DOHH2 (cell line): ENCODE measurements at regions not wholly inside any gene's neighbourhood (a gene's known extent, or its start where the extent isn't known, plus 50 kb on each side); places are given as distances from the start of the nearest gene placed in this dataset.

Source experiments
- H3F3A ChIP-seq: fragments of 200-600 bp; sonication (generic), shearing (Covaris generic); 2 replicates; pipeline ENCODE4 v1.6.0; 2016; ENCODE audit warnings: antibody characterized with exemption, mild to moderate bottlenecking; ENCODE audit not compliant: control insufficient read depth, insufficient read depth
- H3K27ac ChIP-seq: fragments of 200-600 bp; sonication (generic); 2 replicates; pipeline ENCODE4 v1.5.1; 2014; ENCODE audit warnings: low read depth, mild to moderate bottlenecking, low read length, moderate library complexity
- H3K27me3 ChIP-seq: fragments of 200-600 bp; sonication (generic); 2 replicates; pipeline ENCODE4 v1.6.1; 2014; ENCODE audit warnings: mild to moderate bottlenecking, low read length, mixed read lengths; ENCODE audit not compliant: control insufficient read depth
- H3K36me3 ChIP-seq: fragments of 200-600 bp; sonication (generic); 2 replicates; pipeline ENCODE4 v1.6.1; 2014; ENCODE audit warnings: mild to moderate bottlenecking, low read length, moderate library complexity, mixed read lengths; ENCODE audit not compliant: control insufficient read depth
- H3K4me1 ChIP-seq: fragments of 200-600 bp; sonication (generic); 2 replicates; pipeline ENCODE4 v1.6.1; 2014; ENCODE audit warnings: mild to moderate bottlenecking, low read length, mixed read lengths; ENCODE audit not compliant: control insufficient read depth
- H3K4me2 ChIP-seq: fragments of 200-600 bp; sonication (generic); 2 replicates; pipeline ENCODE4 v1.6.0; 2014; ENCODE audit warnings: mild to moderate bottlenecking, low read length, moderate library complexity
- H3K4me3 ChIP-seq: fragments of 200-600 bp; sonication (generic); 2 replicates; pipeline ENCODE4 v1.5.1; 2014; ENCODE audit warnings: mild to moderate bottlenecking, low read length, mixed read lengths
- H3K79me2 ChIP-seq: fragments of 200-600 bp; sonication (generic); 2 replicates; pipeline ENCODE4 v1.6.1; 2014; ENCODE audit warnings: mild to moderate bottlenecking, low read length, mixed read lengths; ENCODE audit not compliant: control insufficient read depth
- H3K9me2 ChIP-seq: fragments of 200-600 bp; sonication (generic); replicated peaks from 2 replicates; pipeline ENCODE4 v1.6.1; 2014; ENCODE audit warnings: mild to moderate bottlenecking, low read length, mixed read lengths; ENCODE audit not compliant: control insufficient read depth
- H3K9me3 ChIP-seq: fragments of 200-600 bp; sonication (generic); 2 replicates; pipeline ENCODE4 v1.6.1; 2014; ENCODE audit warnings: antibody characterized with exemption, low read length, mixed read lengths; ENCODE audit not compliant: control insufficient read depth, insufficient read depth
- H4K20me1 ChIP-seq: fragments of 200-600 bp; sonication (generic); 2 replicates; pipeline ENCODE4 v1.6.0; 2014; ENCODE audit warnings: low read depth, mild to moderate bottlenecking, antibody characterized with exemption, low read length, moderate library complexity; ENCODE audit not compliant: control insufficient read depth, insufficient read depth
- EZH2phosphoT487 ChIP-seq: fragments of 200-600 bp; sonication (generic); IDR thresholded peaks from 2 replicates; pipeline ENCODE4 v1.6.1; 2017; ENCODE audit warnings: borderline replicate concordance, mild to moderate bottlenecking, antibody characterized with exemption, low read length, moderate library complexity, mixed read lengths
- TF ChIP-seq, protein P1 (sequence below): fragments of 200-600 bp; sonication (generic); IDR thresholded peaks from one replicate; pipeline ENCODE4 v1.5.1; 2014; ENCODE audit warnings: antibody characterized with exemption, mild to moderate bottlenecking, low read depth, low read length; ENCODE audit not compliant: poor library complexity, severe bottlenecking

DNA sequence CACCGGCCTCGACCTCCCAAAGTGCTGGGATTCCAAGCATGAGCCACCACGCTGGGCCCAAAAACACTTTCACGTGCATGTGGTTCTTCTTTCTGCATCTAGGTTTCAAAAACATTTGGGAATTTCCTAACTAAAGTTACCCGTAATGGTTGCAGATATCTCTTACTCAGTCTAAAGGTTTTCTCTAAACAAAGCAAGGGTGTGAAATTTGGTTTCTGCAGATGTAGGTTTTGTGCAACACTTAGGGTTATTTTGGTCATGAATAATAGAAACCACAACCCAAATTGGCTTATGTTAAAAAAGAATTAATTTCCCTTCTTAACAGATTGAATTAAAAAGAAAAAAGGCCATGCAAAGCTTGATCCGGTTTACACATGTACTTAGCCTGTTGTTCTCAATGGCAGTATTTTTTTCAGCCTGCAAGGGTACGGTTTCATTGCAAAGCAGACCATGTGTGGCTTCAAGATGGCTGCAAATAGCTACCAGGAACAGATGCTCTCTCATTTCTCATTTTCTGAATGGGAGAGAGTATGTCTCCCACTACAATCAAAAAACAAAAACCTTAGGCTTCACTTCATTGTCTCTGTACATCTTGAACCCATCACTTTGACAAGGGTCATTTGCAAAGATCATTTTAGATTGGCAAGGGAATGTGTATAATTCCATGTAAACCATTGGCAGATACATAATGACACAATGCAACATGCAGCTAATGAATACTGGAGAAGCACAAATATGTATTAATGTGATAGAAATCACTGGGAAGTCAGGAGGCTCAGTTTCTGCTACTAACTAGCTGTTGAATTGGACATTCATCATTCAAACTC lies 491.2 kb upstream of the FLRT2 start:
- Histone ChIP-seq H3F3A (no peaks in the 10 kb centered on the region), H3K4me1 (no peaks in the 10 kb centered on the region)

DNA sequence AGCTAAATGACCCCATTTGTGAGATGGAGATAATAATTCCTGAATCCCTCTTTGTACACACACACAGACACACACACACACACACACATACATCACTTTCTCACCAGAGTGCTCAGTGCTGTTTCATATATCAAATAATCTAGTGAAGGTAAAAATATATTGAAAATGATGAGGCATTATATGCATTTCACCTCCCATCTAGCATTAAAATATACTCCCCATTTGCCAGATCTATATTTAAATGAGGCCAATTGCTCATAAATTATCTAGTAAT lies 490.7 kb upstream of the FLRT2 start:
- H3F3A ChIP-seq: no peaks in the 10 kb centered on the region
- H3K9me2 ChIP-seq: no peaks in the 10 kb centered on the region
- H3K4me2 ChIP-seq: no peak overlapping the region
- no peak overlapping the region for H3K4me3 ChIP-seq
- H3K27me3 ChIP-seq: no peaks in the 10 kb centered on the region
- no peaks in the 10 kb centered on the region for H3K4me1 ChIP-seq
- H3K27ac ChIP-seq: no peak overlapping the region
- H3K79me2 ChIP-seq: no peaks in the 10 kb centered on the region
- no peaks in the 10 kb centered on the region for H3K9me3 ChIP-seq
- H4K20me1 ChIP-seq: no peaks in the 10 kb centered on the region
- H3K36me3 ChIP-seq: no peaks in the 10 kb centered on the region
- TF ChIP-seq EZH2phosphoT487: no peak
- TF ChIP-seq, protein P1, sequence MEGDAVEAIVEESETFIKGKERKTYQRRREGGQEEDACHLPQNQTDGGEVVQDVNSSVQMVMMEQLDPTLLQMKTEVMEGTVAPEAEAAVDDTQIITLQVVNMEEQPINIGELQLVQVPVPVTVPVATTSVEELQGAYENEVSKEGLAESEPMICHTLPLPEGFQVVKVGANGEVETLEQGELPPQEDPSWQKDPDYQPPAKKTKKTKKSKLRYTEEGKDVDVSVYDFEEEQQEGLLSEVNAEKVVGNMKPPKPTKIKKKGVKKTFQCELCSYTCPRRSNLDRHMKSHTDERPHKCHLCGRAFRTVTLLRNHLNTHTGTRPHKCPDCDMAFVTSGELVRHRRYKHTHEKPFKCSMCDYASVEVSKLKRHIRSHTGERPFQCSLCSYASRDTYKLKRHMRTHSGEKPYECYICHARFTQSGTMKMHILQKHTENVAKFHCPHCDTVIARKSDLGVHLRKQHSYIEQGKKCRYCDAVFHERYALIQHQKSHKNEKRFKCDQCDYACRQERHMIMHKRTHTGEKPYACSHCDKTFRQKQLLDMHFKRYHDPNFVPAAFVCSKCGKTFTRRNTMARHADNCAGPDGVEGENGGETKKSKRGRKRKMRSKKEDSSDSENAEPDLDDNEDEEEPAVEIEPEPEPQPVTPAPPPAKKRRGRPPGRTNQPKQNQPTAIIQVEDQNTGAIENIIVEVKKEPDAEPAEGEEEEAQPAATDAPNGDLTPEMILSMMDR: no peak

More for the DNA sequence above, 491.2 kb upstream of the FLRT2 start:
- H3K27ac ChIP-seq: no peak overlapping the region
- no peaks in the 10 kb centered on the region for H3K9me3 ChIP-seq
- H3K4me3 ChIP-seq: no peak overlapping the region
- no peaks in the 10 kb centered on the region for H4K20me1 ChIP-seq
- no peaks in the 10 kb centered on the region for H3K27me3 ChIP-seq
- no peaks in the 10 kb centered on the region for H3K79me2 ChIP-seq
- H3K4me2 ChIP-seq: no peak overlapping the region
- H3K9me2 ChIP-seq: no peaks in the 10 kb centered on the region
- no peaks in the 10 kb centered on the region for H3K36me3 ChIP-seq
- TF ChIP-seq EZH2phosphoT487: no peak
- TF ChIP-seq, protein P1: no peak

DNA sequence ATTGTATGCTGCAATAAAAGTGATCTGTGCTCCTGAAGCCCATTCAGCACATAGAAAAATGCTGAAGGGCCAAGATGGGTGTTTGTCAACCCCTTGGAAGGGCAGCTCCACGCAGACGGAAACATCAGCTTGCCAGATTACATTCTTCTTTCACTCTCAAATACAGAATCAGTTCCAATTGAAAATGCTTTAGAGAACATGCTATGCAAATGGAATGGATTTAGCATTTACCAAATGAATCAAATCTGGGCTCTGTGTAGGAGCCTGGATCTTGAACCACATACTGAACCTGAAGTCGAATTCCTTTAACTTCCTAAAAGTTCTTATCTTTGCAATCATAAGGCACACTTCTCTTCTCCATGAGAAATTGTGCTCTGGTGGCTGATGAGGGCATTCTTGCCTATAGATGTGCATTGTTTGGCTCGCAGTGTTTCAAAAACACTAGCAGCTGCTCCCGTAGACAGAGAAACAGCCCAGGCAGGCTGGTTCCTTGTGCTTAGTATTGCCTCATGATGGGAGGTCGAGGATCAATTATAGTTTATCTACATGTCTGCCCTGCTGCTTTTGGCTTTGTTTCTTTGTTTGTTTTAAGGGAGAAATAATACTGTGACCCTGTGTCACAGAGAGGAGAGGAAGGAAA lies 489.8 kb upstream of the FLRT2 start:
- H3K9me3 ChIP-seq: no peaks in the 10 kb centered on the region
- H3K79me2 ChIP-seq: no peaks in the 10 kb centered on the region
- TF ChIP-seq EZH2phosphoT487: no peak
- no peaks in the 10 kb centered on the region for H3K27me3 ChIP-seq
- no peaks in the 10 kb centered on the region for H3F3A ChIP-seq
- no peaks in the 10 kb centered on the region for H3K36me3 ChIP-seq
- no peak overlapping the region for H3K27ac ChIP-seq
- H4K20me1 ChIP-seq: no peaks in the 10 kb centered on the region
- H3K9me2 ChIP-seq: no peaks in the 10 kb centered on the region
- H3K4me3 ChIP-seq: no peak overlapping the region
- H3K4me1 ChIP-seq: no peaks in the 10 kb centered on the region
- no peak overlapping the region for H3K4me2 ChIP-seq

DNA sequence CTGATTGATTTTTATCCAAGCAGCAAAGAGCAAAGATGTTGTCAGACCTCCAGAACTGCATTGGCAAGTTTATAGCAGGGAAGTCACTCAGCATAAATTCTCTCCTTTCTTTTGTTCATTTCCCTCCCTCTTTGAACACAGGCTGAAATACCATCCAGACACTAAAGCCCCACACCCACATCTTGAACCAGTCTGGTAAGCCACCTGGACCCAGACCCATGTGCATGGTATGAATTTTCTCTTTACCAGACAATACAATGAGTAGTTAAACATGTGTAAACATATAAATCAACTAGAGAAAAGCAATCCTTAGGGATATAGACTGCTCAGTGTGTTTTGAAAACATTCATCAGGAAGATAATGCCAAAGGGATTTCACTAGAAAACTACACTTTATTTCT lies 488.3 kb upstream of the FLRT2 start:
- Histone ChIP-seq H3K9me2 (no peaks in the 10 kb centered on the region), H3K4me2 (no peak overlapping the region), H3K4me1 (no peaks in the 10 kb centered on the region), H3K27me3 (no peaks in the 10 kb centered on the region), H3K79me2 (no peaks in the 10 kb centered on the region), H3F3A (no peaks in the 10 kb centered on the region), H3K4me3 (no peak overlapping the region), H3K36me3 (no peaks in the 10 kb centered on the region), H3K9me3 (no peaks in the 10 kb centered on the region), H4K20me1 (no peaks in the 10 kb centered on the region), H3K27ac (no peak overlapping the region)
- TF ChIP-seq, protein P1: no peak
- TF ChIP-seq EZH2phosphoT487: no peak
